AG04449 (cell line): ENCODE measurements at regions not wholly inside any gene's neighbourhood (a gene's known extent, or its start where the extent isn't known, plus 50 kb on each side); places are given as distances from the start of the nearest gene placed in this dataset.

Source experiments
- CTCF ChIA-PET: fragments of 350-600 bp; formaldehyde crosslinking; extraction: SDS; loops from one replicate; lab custom pipeline; 2021; ENCODE audit warnings: antibody characterized with exemption; lab: Yijun Ruan, JAX
- POLR2A ChIA-PET: fragments of 400-600, 350-600 bp; formaldehyde crosslinking; extraction: SDS; loops from one replicate; lab custom pipeline; 2020; ENCODE audit warnings: antibody characterized with exemption, inconsistent platforms; lab: Yijun Ruan, JAX
- DNase-seq: peaks from one replicate; pipeline ENCODE4 v3.0.0-alpha.2; 2010; ENCODE audit warnings: low read depth, low spot score
- H3K4me3 ChIP-seq: 2 replicates; pipeline ENCODE4 v1.5.1; 2011; ENCODE audit warnings: low read depth, mild to moderate bottlenecking, control low read depth, low read length
- CTCF ChIP-seq: IDR thresholded peaks from one replicate; pipeline ENCODE4 v1.5.1; 2011; ENCODE audit warnings: mild to moderate bottlenecking, moderate library complexity, low read length, control low read depth, inconsistent platforms; ENCODE audit not compliant: insufficient read depth; ENCODE audit errors: missing control alignments

- H3K4me3 ChIP-seq = no peak overlapping the region; the same call in 1 of the 2 replicates
- DNase-seq = peak; percentile 38
- CTCF ChIA-PET = interaction anchor here (0.9 to 2.2 kb wide), 5 partner anchors 16 to 355 kb away, joined by 3 to 6 read pairs (median 3); no protein-coding TSS in a partner anchor
- no peak for TF ChIP-seq CTCF
- POLR2A ChIA-PET = interaction anchor here (0.8 to 1.6 kb wide), 3 partner anchors 14 to 173 kb away, joined by 3 to 6 read pairs (median 3); no protein-coding TSS in a partner anchor
Observed at GRCh38 chr22:34800260-34800980, 265.5 kb upstream of the ISX start.

GRCh38 chr22:34801221-34801620 is 264.7 kb upstream of the ISX start:
- no peak for DNase-seq
- POLR2A ChIA-PET = no interaction called here
- CTCF ChIA-PET = interaction anchor here (0.9 to 1.3 kb wide), 3 partner anchors 16 to 223 kb away, joined by 3 to 6 read pairs (median 3); no protein-coding TSS in a partner anchor
- TF ChIP-seq CTCF = no peak
- no peak overlapping the region for H3K4me3 ChIP-seq

GRCh38 chr22:34804091-34804490 is 261.9 kb upstream of the ISX start:
- POLR2A ChIA-PET = interaction anchor here (0.7 kb wide), 1 partner anchor 62 kb away, joined by 3 read pairs; no protein-coding TSS in a partner anchor
- no peak overlapping the region for H3K4me3 ChIP-seq
- CTCF ChIA-PET = interaction anchor here (0.9 to 1.6 kb wide), 5 partner anchors 10 to 220 kb away, joined by 3 to 10 read pairs (median 3); no protein-coding TSS in a partner anchor
- no peak for DNase-seq
- TF ChIP-seq CTCF = no peak

GRCh38 chr22:34804604-34805003 is 261.4 kb upstream of the ISX start:
- no peak for DNase-seq
- CTCF ChIA-PET = interaction anchor here (0.9 to 1.6 kb wide), 7 partner anchors 10 to 219 kb away, joined by 3 to 10 read pairs (median 3); no protein-coding TSS in a partner anchor
- no peak overlapping the region for H3K4me3 ChIP-seq
- POLR2A ChIA-PET = interaction anchor here (0.7 kb wide), 1 partner anchor 62 kb away, joined by 3 read pairs; no protein-coding TSS in a partner anchor
- TF ChIP-seq CTCF = no peak

GRCh38 chr22:34805771-34806170 is 260.2 kb upstream of the ISX start:
- DNase-seq = no peak
- H3K4me3 ChIP-seq = no peak overlapping the region
- POLR2A ChIA-PET = interaction anchor here (0.6 kb wide), 1 partner anchor 75 kb away, joined by 3 read pairs; no protein-coding TSS in a partner anchor
- CTCF ChIA-PET = interaction anchor here (1.0 to 1.5 kb wide), 2 partner anchors 34 to 218 kb away, joined by 3 to 4 read pairs; no protein-coding TSS in a partner anchor
- TF ChIP-seq CTCF = no peak

GRCh38 chr22:34808618-34809017 is 257.3 kb upstream of the ISX start:
- no peak for DNase-seq
- CTCF ChIA-PET = interaction anchor here (1.2 kb wide), 1 partner anchor 215 kb away, joined by 3 read pairs; no protein-coding TSS in a partner anchor
- POLR2A ChIA-PET = no interaction called here

More at GRCh38 chr22:34808618-34809017, 257.3 kb upstream of the ISX start:
- no peak for TF ChIP-seq CTCF
- no peak overlapping the region for H3K4me3 ChIP-seq
